HepG2 (cell line): ENCODE measurements at regions not wholly inside any gene's neighbourhood (a gene's known extent, or its start where the extent isn't known, plus 50 kb on each side); places are given as distances from the start of the nearest gene placed in this dataset.

Experiments used
- ATAC-seq: fragments of 200-7000 bp; cut with Tn5 transposase; 3 replicates; pipeline ENCODE4 v1.9.1; 2020; ENCODE audit warnings: mild to moderate bottlenecking, moderate library complexity
- BruUV-seq: library from RNA; stranded (reverse); fragments of 400-500 nt; replicated peaks from 2 replicates; lab custom pipeline; 2021; lab: Mats Ljungman, UMichigan
- CTCF ChIA-PET: fragments of 300-600 bp; formaldehyde crosslinking; extraction: SDS; loops from one replicate; lab custom pipeline; 2021; ENCODE audit warnings: low total read pairs, inconsistent platforms, low intra/inter-chr PET ratio; lab: Yijun Ruan, JAX
- POLR2A ChIA-PET: fragments of 350-600 bp; sonication (Branson Sonifier 250); formaldehyde crosslinking; loops from one replicate; lab custom pipeline; 2020; ENCODE audit warnings: antibody characterized with exemption, inconsistent platforms; lab: Yijun Ruan, JAX
- DNase-seq: peaks from one replicate; pipeline ENCODE4 v3.0.0-alpha.2; 2015; ENCODE audit warnings: low spot score
- FAIRE-seq: peaks from 3 replicates; lab custom pipeline; 2011; peaks lifted over from hg19 to GRCh38; lab: Jason Lieb, UNC
- H2AFZ ChIP-seq: one replicate; pipeline ENCODE4 v1.6.1; 2011; ENCODE audit warnings: low read length, inconsistent platforms
- H3K27ac ChIP-seq: fragments of 300-600 bp; 3 replicates; pipeline ENCODE4 v1.8.0; 2011; ENCODE audit warnings: mixed run types, mild to moderate bottlenecking, mixed read lengths, low read length, inconsistent platforms; ENCODE audit not compliant: insufficient read depth; ENCODE audit errors: extremely low read length
- H3K27me3 ChIP-seq, 2 experiments: fragments of 200-600 bp in 1 of 2; 2 replicates in 1 of 2; 3 replicates in 1 of 2; pipeline versions ENCODE4 v1.6.0 to v1.8.0; 2011; ENCODE audit warnings: low read length in 2 of 2, mild to moderate bottlenecking in 2 of 2, moderate library complexity in 2 of 2, inconsistent platforms in 1 of 2; ENCODE audit not compliant: insufficient read depth in 2 of 2, control insufficient read depth in 1 of 2
- H3K36me3 ChIP-seq, 2 experiments: fragments of 200-600 bp in 1 of 2; replicated peaks in 1 of 2; 2 replicates in 1 of 2; 3 replicates in 1 of 2; pipeline versions ENCODE4 v1.5.1 to v1.8.0; 2011; ENCODE audit warnings: low read length in 2 of 2, inconsistent platforms in 1 of 2; ENCODE audit not compliant: insufficient read depth in 2 of 2, control insufficient read depth in 1 of 2
- H3K4me1 ChIP-seq: 2 replicates; pipeline ENCODE4 v1.5.1; 2012; ENCODE audit warnings: low read length, inconsistent platforms; ENCODE audit not compliant: insufficient read depth
- H3K4me2 ChIP-seq: 2 replicates; pipeline ENCODE4 v1.6.0; 2011; ENCODE audit warnings: low read depth, low read length, inconsistent platforms
- H3K4me3 ChIP-seq, 3 experiments: fragments of 200-600 bp in 1 of 3; sonication (generic), shearing (Covaris generic) in 1 of 3; replicated peaks in 1 of 3; 2 replicates each; pipeline ENCODE4 v1.5.1; 2011 to 2016; ENCODE audit warnings: low read length in 3 of 3, inconsistent platforms in 2 of 3, low read depth in 2 of 3, mild to moderate bottlenecking in 2 of 3, control low read depth in 1 of 3, mixed read lengths in 1 of 3; ENCODE audit not compliant: insufficient read depth in 1 of 3
- H3K79me2 ChIP-seq: one replicate; pipeline ENCODE4 v1.6.1; 2011; ENCODE audit warnings: low read length, inconsistent platforms; ENCODE audit not compliant: insufficient read depth
- H3K9ac ChIP-seq: 2 replicates; pipeline ENCODE4 v1.6.0; 2011; ENCODE audit warnings: mild to moderate bottlenecking, low read depth, low read length, inconsistent platforms; ENCODE audit not compliant: insufficient read depth
- H3K9me3 ChIP-seq: 2 replicates; pipeline ENCODE4 v1.5.1; 2012; ENCODE audit warnings: mild to moderate bottlenecking, low read length
- H4K20me1 ChIP-seq: 2 replicates; pipeline ENCODE4 v1.6.0; 2011; ENCODE audit warnings: inconsistent platforms, mild to moderate bottlenecking, low read length, moderate library complexity; ENCODE audit not compliant: insufficient read depth
- ASH2L ChIP-seq: fragments of 300-600, 200-600 bp; sonication (generic); IDR thresholded peaks from 2 replicates; pipeline ENCODE4 v1.7.0; 2017; ENCODE audit warnings: low read depth, mild to moderate bottlenecking, moderate library complexity, mixed read lengths, low read length; ENCODE audit not compliant: insufficient read length
- CREB1 ChIP-seq, 2 experiments: fragments of 450-650 bp in 1 of 2; IDR thresholded peaks; 2 replicates each; pipeline ENCODE4 v1.6.1; 2016 to 2017; ENCODE audit warnings: control low read depth in 1 of 2, mild to moderate bottlenecking in 1 of 2, missing compliant biosample characterization in 1 of 2, missing genetic modification characterization in 1 of 2
- GATA4 ChIP-seq: sonication (generic); IDR thresholded peaks from 2 replicates; pipeline ENCODE4 v1.6.1; 2016; ENCODE audit warnings: antibody characterized with exemption, low read depth, borderline replicate concordance
- HNF4A ChIP-seq: sonication (generic); formaldehyde crosslinking; IDR thresholded peaks from 2 replicates; pipeline ENCODE4 v1.4.0; 2020; ENCODE audit warnings: missing genetic modification reagents
- ISL2 ChIP-seq: sonication (generic); formaldehyde crosslinking; IDR thresholded peaks from 2 replicates; pipeline ENCODE4 v1.5.0; 2020; ENCODE audit warnings: missing genetic modification reagents
- MTF2 ChIP-seq: sonication (generic); formaldehyde crosslinking; IDR thresholded peaks from 2 replicates; pipeline ENCODE4 v1.5.0; 2020; ENCODE audit warnings: missing genetic modification reagents, borderline replicate concordance
- NFAT5 ChIP-seq: sonication (generic); formaldehyde crosslinking; IDR thresholded peaks from 2 replicates; pipeline ENCODE4 v1.4.0; 2020; ENCODE audit warnings: missing genetic modification reagents
- PBX2 ChIP-seq: IDR thresholded peaks from 2 replicates; pipeline ENCODE4 v1.6.1; 2016; ENCODE audit warnings: control low read depth
- PHF5A ChIP-seq: IDR thresholded peaks from one replicate; pipeline ENCODE4 v1.6.1; 2018; ENCODE audit warnings: low read depth, missing genetic modification reagents; ENCODE audit not compliant: unreplicated experiment
- ZNF10 ChIP-seq: sonication (generic); formaldehyde crosslinking; IDR thresholded peaks from 2 replicates; pipeline ENCODE4 v1.4.0; 2020; ENCODE audit warnings: mild to moderate bottlenecking, low read depth, missing genetic modification reagents, borderline replicate concordance
- ZNF12 ChIP-seq: sonication (generic); formaldehyde crosslinking; IDR thresholded peaks from 2 replicates; pipeline ENCODE4 v1.5.0; 2020; ENCODE audit warnings: missing genetic modification reagents
- ZNF326 ChIP-seq: sonication (generic); formaldehyde crosslinking; IDR thresholded peaks from 2 replicates; pipeline ENCODE4 v1.4.0; 2020; ENCODE audit warnings: missing genetic modification reagents, borderline replicate concordance
- ZNF431 ChIP-seq: sonication (generic); formaldehyde crosslinking; IDR thresholded peaks from 2 replicates; pipeline ENCODE4 v1.9.0; 2022; ENCODE audit warnings: missing genetic modification reagents, low read depth, mild to moderate bottlenecking, borderline replicate concordance
- ZNF674 ChIP-seq: sonication (generic); formaldehyde crosslinking; IDR thresholded peaks from 2 replicates; pipeline ENCODE4 v1.5.0; 2020; ENCODE audit warnings: low read depth, mild to moderate bottlenecking, missing genetic modification reagents
- ZNF746 ChIP-seq: sonication (generic); formaldehyde crosslinking; IDR thresholded peaks from 2 replicates; pipeline ENCODE4 v1.8.0; 2022; ENCODE audit warnings: mild to moderate bottlenecking, missing genetic modification reagents
- ZNF777 ChIP-seq: sonication (generic); formaldehyde crosslinking; IDR thresholded peaks from 2 replicates; pipeline ENCODE4 v1.4.0; 2020; ENCODE audit warnings: missing genetic modification reagents
- ZNF792 ChIP-seq: IDR thresholded peaks from 2 replicates; pipeline ENCODE4 v1.6.1; 2016
- ZNF878 ChIP-seq: sonication (generic); formaldehyde crosslinking; IDR thresholded peaks from 2 replicates; pipeline ENCODE4 v1.8.1; 2023; ENCODE audit warnings: mild to moderate bottlenecking, missing genetic modification reagents, moderate library complexity
- WGBS: methylation state at CpG from one replicate; pipeline ENCODE4 v1.1.6; 2017; ENCODE audit warnings: low lambda C conversion rate; 5-methylcytosine and 5-hydroxymethylcytosine counted together
- in situ Hi-C: cut with HindIII; loops from 2 replicates; pipeline ENCODE4 v1.10.0; 2017; ENCODE audit warnings: low pct_unique_long_range_greater_than_20kb; ENCODE audit not compliant: extremely low pct_ligation_motif_present
- intact Hi-C: fragments of 100-400 bp; cut with micrococcal nuclease; formaldehyde crosslinking; loops from one replicate; pipeline ENCODE4 v1.10.0; 2022; ENCODE audit not compliant: unreplicated experiment

GRCh38 chr14:94987409-94987808 lies 169.9 kb downstream of the DICER1 start:
- ChIA-PET CTCF (no interaction called here), POLR2A (no interaction called here)
- Histone ChIP-seq H3K27ac (no peak overlapping the region), H3K9ac (no peak overlapping the region), H3K9me3 (no peaks in the 10 kb centered on the region), H3K27me3 (no peaks in the 10 kb centered on the region; a peak in 1 of 5 replicates), H3K79me2 (no peaks in the 10 kb centered on the region), H3K36me3 (no peaks in the 10 kb centered on the region), H3K4me3 (no peak overlapping the region), H2AFZ (no peak overlapping the region), H4K20me1 (no peaks in the 10 kb centered on the region), H3K4me2 (no peak overlapping the region), H3K4me1 (no peaks in the 10 kb centered on the region)
- TF ChIP-seq GATA4, result no peak
- TF ChIP-seq PBX2 (CRISPR knock-in tag), result no peak
- TF ChIP-seq HNF4A (CRISPR knock-in tag), result no peak
- TF ChIP-seq ZNF12, result no peak
- no peak for TF ChIP-seq MTF2 (CRISPR knock-in tag)
- TF ChIP-seq ZNF326 (CRISPR knock-in tag), result no peak
- TF ChIP-seq ZNF792 (CRISPR knock-in tag), result no peak
- TF ChIP-seq ZNF10 (CRISPR knock-in tag), result no peak
- TF ChIP-seq ZNF431 (CRISPR knock-in tag), result no peak
- no peak for TF ChIP-seq CREB1 (IDR thresholded peaks at IDR 0.05)
- no peak for TF ChIP-seq CREB1 (CRISPR knock-in tag; IDR thresholded peaks at IDR 0.05)
- no peak for TF ChIP-seq PHF5A (CRISPR knock-in tag)
- no peak for TF ChIP-seq ZNF674 (CRISPR knock-in tag)
- no peak for TF ChIP-seq ZNF746 (CRISPR knock-in tag)
- no peak for TF ChIP-seq ZNF878 (CRISPR knock-in tag)
- no peak for TF ChIP-seq ISL2
- TF ChIP-seq ZNF777 (CRISPR knock-in tag), result no peak
- TF ChIP-seq NFAT5 (CRISPR knock-in tag), result no peak
- no peak for TF ChIP-seq ASH2L
- ATAC-seq (no peak), FAIRE-seq (no peak), DNase-seq (no peak)
- no TSS peak for BruUV-seq
- in situ Hi-C loops, result no loop called here
- WGBS, result 56% methylated on average over 2 of the region's 2 CpGs
- intact Hi-C loops, result no loop called here
